Activated naive CD8-positive, alpha-beta T cell treated with anti-CD3 and anti-CD28 coated beads, Interleukin-2, amount 10 ng/mL, durations not matched to agents 7 days and 5 days (primary cell): ENCODE measurements at regions not wholly inside any gene's neighbourhood (a gene's known extent, or its start where the extent isn't known, plus 50 kb on each side); places are given as distances from the start of the nearest gene placed in this dataset.

Experiments
- ATAC-seq: fragments of 150-1000 bp; cut with Tn5 transposase; one replicate; pipeline ENCODE4 v1.10.0; 2021; ENCODE audit warnings: low read depth, moderate library complexity
- POLR2A ChIA-PET: fragments of 350-600 bp; sonication (Branson Sonifier 250); formaldehyde crosslinking; loops from one replicate; lab custom pipeline; 2021; ENCODE audit warnings: antibody characterized with exemption; lab: Charles Lee
- DNase-seq: peaks from one replicate; pipeline ENCODE4 v3.0.0; 2021
- H3K27ac Mint-ChIP-seq: one replicate; pipeline ENCODE4 v1.8.0; 2022; ENCODE audit warnings: mild to moderate bottlenecking, mixed read lengths
- H3K27me3 Mint-ChIP-seq: one replicate; pipeline ENCODE4 v1.8.0; 2022; ENCODE audit warnings: mild to moderate bottlenecking, moderate library complexity, mixed read lengths
- H3K36me3 Mint-ChIP-seq: one replicate; pipeline ENCODE4 v1.8.0; 2021; ENCODE audit warnings: mild to moderate bottlenecking, mixed read lengths
- H3K4me1 Mint-ChIP-seq: one replicate; pipeline ENCODE4 v1.8.0; 2021; ENCODE audit warnings: mixed read lengths
- H3K4me3 Mint-ChIP-seq: one replicate; pipeline ENCODE4 v1.8.0; 2022; ENCODE audit warnings: mild to moderate bottlenecking, moderate library complexity, mixed read lengths
- H3K9me3 Mint-ChIP-seq: one replicate; pipeline ENCODE4 v1.8.0; 2021; ENCODE audit warnings: mixed read lengths

DNA sequence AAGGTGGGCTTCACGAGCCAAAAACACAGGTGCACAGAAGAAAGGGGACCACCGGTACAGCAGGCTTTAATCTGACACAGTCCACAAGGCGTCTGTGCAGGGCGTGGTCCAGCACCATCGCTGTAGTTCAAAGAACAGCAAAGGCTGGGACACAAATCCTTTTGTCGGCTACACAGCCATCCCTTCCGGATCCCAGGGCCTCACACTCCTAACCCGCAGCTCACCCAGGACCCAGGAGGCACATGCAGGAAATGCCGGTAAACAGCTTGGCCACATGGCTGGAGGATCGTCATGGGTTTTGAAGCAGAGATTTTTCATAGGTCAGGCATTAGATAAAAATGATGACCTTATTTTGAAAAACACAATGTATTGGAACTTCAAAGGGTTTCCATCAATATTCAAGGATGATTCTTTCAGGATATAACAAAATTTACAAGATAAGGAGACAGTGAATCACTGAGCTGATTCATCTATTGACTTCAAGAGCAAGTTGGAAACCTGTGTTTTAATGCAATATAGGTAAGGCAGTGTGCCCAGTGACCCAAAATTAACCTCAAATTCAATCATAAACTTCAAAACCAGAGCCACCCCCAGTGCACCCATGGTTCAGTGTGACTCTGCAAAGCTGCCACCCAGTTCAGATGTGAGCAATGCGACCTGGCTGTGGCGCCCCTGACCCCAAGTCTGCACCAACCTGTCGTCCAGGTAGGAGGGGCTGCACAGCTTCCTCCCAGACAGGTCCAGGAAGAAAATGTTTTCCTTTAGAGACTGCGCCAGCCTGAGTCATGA, 74.4 kb downstream of the TMEM18 start:
- H3K36me3 Mint-ChIP-seq: no peaks in the 10 kb centered on the region
- DNase-seq (no peak), ATAC-seq (no peak)
- POLR2A ChIA-PET: no interaction called here
- no peak overlapping the region for H3K27ac Mint-ChIP-seq
- no peak overlapping the region for H3K4me3 Mint-ChIP-seq
- H3K9me3 Mint-ChIP-seq: no peaks in the 10 kb centered on the region
- no peaks in the 10 kb centered on the region for H3K4me1 Mint-ChIP-seq
- H3K27me3 Mint-ChIP-seq: peaks cover 2% of the 10 kb centered on the region

GRCh38 chr2:601806-602455, 75.3 kb downstream of the TMEM18 start:
- POLR2A ChIA-PET: no interaction called here
- Mint-ChIP-seq H3K4me3 (no peak overlapping the region), H3K27me3 (peaks cover 2% of the 10 kb centered on the region), H3K27ac (no peak overlapping the region), H3K4me1 (no peaks in the 10 kb centered on the region), H3K9me3 (no peaks in the 10 kb centered on the region), H3K36me3 (no peaks in the 10 kb centered on the region)
- ATAC-seq: no peak
- no peak for DNase-seq

GRCh38 chr2:601387-601698, 75.9 kb downstream of the TMEM18 start:
- no peaks in the 10 kb centered on the region for H3K36me3 Mint-ChIP-seq
- H3K4me1 Mint-ChIP-seq: no peaks in the 10 kb centered on the region
- DNase-seq (no peak), ATAC-seq (no peak)
- H3K27ac Mint-ChIP-seq: no peak overlapping the region
- peaks cover 2% of the 10 kb centered on the region for H3K27me3 Mint-ChIP-seq
- H3K9me3 Mint-ChIP-seq: no peaks in the 10 kb centered on the region
- H3K4me3 Mint-ChIP-seq: no peak overlapping the region
- POLR2A ChIA-PET: no interaction called here

DNA sequence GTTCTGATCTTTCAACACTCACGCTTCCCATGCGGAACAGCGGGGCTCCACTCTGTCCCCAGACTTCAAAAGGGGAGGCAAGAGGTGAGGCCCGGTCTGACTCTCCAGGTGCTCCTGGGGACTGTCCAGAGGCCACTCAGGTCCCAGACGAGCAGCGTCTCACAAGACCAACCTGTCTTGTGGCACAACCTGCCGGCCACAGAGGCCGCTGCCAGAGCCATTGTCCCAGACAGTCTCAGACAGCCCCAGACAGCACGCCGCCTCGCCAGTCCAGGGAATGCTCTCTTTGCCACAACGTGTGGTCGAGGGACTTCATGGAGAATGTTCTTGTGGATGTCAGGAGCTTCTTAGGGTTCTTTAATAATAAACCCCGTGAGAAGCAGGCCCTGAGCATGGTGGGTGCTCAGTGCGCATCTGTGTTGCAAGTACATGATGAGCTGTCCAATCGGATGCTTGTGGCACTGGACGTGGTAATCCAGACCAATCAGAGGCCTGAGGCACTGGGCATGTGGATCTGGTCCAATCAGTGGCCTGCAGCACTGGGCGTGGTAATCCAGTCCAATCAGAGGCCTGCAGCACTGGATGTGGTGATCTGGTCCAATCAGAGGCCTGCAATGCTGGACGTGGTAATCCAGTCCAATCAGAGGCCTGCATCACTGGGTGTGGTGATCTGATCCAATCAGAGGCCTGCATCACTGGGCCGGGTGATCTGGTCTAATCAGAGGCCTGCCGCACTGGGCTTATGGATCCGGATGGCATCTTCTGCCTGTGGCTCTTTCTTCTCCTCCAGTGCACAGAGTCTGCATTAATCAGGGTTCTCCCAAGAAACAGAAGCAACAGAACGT, 76.4 kb downstream of the TMEM18 start:
- Mint-ChIP-seq H3K9me3 (no peaks in the 10 kb centered on the region), H3K36me3 (no peaks in the 10 kb centered on the region), H3K27ac (no peak overlapping the region), H3K27me3 (peaks cover 2% of the 10 kb centered on the region), H3K4me1 (no peaks in the 10 kb centered on the region), H3K4me3 (no peak overlapping the region)
- POLR2A ChIA-PET: no interaction called here
- DNase-seq (no peak), ATAC-seq (no peak)

GRCh38 chr2:599601-600000, 77.6 kb downstream of the TMEM18 start:
- H3K27me3 Mint-ChIP-seq: peaks cover 2% of the 10 kb centered on the region
- ATAC-seq (no peak), DNase-seq (no peak)
- H3K36me3 Mint-ChIP-seq: no peaks in the 10 kb centered on the region
- H3K4me1 Mint-ChIP-seq: no peaks in the 10 kb centered on the region
- no peak overlapping the region for H3K27ac Mint-ChIP-seq
- no peaks in the 10 kb centered on the region for H3K9me3 Mint-ChIP-seq
- POLR2A ChIA-PET: no interaction called here
- no peak overlapping the region for H3K4me3 Mint-ChIP-seq

- no peak overlapping the region for H3K4me3 Mint-ChIP-seq
- H3K4me1 Mint-ChIP-seq: no peaks in the 10 kb centered on the region
- ATAC-seq (no peak), DNase-seq (no peak)
- H3K27ac Mint-ChIP-seq: no peak overlapping the region
- H3K9me3 Mint-ChIP-seq: no peaks in the 10 kb centered on the region
- no peaks in the 10 kb centered on the region for H3K36me3 Mint-ChIP-seq
- POLR2A ChIA-PET: no interaction called here
- peaks cover 2% of the 10 kb centered on the region for H3K27me3 Mint-ChIP-seq
These were observed 79.0 kb downstream of the TMEM18 start for GRCh38 chr2:598058-598802.

- no peak for DNase-seq
- H3K36me3 Mint-ChIP-seq: no peaks in the 10 kb centered on the region
- H3K9me3 Mint-ChIP-seq: no peaks in the 10 kb centered on the region
- no peak overlapping the region for H3K4me3 Mint-ChIP-seq
- peaks cover 6% of the 10 kb centered on the region for H3K27me3 Mint-ChIP-seq
- no peaks in the 10 kb centered on the region for H3K4me1 Mint-ChIP-seq
- no peak for ATAC-seq
- POLR2A ChIA-PET: no interaction called here
- no peak overlapping the region for H3K27ac Mint-ChIP-seq
These were observed 81.2 kb downstream of the TMEM18 start for GRCh38 chr2:595831-596592.

GRCh38 chr2:595141-595815, 81.9 kb downstream of the TMEM18 start:
- no peaks in the 10 kb centered on the region for H3K4me1 Mint-ChIP-seq
- POLR2A ChIA-PET: no interaction called here
- no peaks in the 10 kb centered on the region for H3K36me3 Mint-ChIP-seq
- no peak for ATAC-seq
- H3K27ac Mint-ChIP-seq: no peak overlapping the region
- no peak for DNase-seq
- peaks cover 6% of the 10 kb centered on the region for H3K27me3 Mint-ChIP-seq
- H3K4me3 Mint-ChIP-seq: no peak overlapping the region
- no peaks in the 10 kb centered on the region for H3K9me3 Mint-ChIP-seq

DNA sequence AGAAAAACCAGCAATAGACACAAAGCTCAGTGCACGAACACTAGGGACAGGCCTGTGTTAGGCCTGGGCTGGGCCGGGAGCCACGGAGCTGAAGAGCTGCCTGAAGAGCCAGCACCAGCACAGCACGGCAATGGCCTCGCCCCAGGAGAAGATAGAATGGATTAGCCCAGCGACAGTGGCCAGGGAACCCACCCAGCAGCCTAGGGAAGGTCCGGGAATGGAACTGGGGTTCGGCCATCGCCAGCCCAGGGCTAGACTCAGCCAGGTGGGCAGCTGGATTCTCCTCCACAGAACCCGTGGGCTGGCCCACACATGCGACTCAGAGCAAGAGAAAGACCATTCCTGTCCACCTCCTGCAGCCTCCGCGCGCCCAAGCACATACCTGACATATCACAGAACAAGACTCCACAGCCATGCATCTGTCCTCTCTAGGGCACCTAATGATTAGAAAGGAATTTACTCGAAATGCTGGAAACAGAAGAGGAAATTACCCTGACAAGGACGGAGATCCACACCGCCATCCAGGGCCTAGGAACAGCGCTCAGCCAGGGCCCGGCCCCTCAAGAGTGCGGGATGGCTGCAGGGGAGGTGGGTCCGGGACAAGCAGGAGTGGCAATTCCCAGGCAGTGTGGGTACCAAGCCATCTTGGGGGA, 82.8 kb downstream of the TMEM18 start:
- no peaks in the 10 kb centered on the region for H3K9me3 Mint-ChIP-seq
- H3K27ac Mint-ChIP-seq: no peak overlapping the region
- H3K4me1 Mint-ChIP-seq: no peaks in the 10 kb centered on the region
- no peak overlapping the region for H3K4me3 Mint-ChIP-seq
- POLR2A ChIA-PET: no interaction called here
- ATAC-seq: no peak
- DNase-seq: no peak
- H3K27me3 Mint-ChIP-seq: peaks cover 12% of the 10 kb centered on the region
- H3K36me3 Mint-ChIP-seq: no peaks in the 10 kb centered on the region

GRCh38 chr2:593356-594026, 83.7 kb downstream of the TMEM18 start:
- no peaks in the 10 kb centered on the region for H3K36me3 Mint-ChIP-seq
- H3K27ac Mint-ChIP-seq: no peak overlapping the region
- peaks cover 18% of the 10 kb centered on the region for H3K27me3 Mint-ChIP-seq
- H3K4me3 Mint-ChIP-seq: no peak overlapping the region
- POLR2A ChIA-PET: no interaction called here
- no peak for DNase-seq
- no peaks in the 10 kb centered on the region for H3K4me1 Mint-ChIP-seq
- ATAC-seq: no peak
- no peaks in the 10 kb centered on the region for H3K9me3 Mint-ChIP-seq

DNA sequence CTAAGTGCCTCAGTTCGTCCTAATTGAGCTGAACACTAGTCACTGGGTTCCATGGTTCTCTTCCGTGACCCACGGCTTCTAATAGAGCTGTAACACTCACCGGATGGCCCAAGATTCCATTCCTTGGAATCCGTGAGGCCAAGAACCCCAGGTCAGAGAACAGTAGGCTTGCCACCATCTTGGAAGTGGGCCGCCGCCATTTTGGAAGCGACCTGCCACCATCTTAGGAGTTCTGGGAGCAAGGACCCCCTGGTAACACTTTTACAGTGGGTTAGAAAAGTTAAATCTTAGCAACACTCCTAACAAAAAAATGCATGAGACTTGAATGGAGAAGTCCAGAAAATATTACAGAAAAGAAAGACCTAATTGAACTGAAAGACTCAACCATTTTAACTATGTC, 84.5 kb downstream of the TMEM18 start:
- Mint-ChIP-seq H3K4me3 (no peak overlapping the region), H3K36me3 (no peaks in the 10 kb centered on the region), H3K27me3 (peaks cover 16% of the 10 kb centered on the region), H3K4me1 (no peaks in the 10 kb centered on the region), H3K27ac (no peak overlapping the region), H3K9me3 (no peaks in the 10 kb centered on the region)
- ATAC-seq: no peak
- DNase-seq: no peak
- POLR2A ChIA-PET: no interaction called here
